A673 (cell line): ENCODE measurements at regions not wholly inside any gene's neighbourhood (a gene's known extent, or its start where the extent isn't known, plus 50 kb on each side); places are given as distances from the start of the nearest gene placed in this dataset.
A peak's percentile ranks its signal among the peaks of the same experiment; 100 is the strongest.

Source experiments
- BruUV-seq: library from RNA; stranded (reverse); fragments of 400-500 nt; replicated peaks from 2 replicates; lab custom pipeline; 2021; lab: Mats Ljungman, UMichigan
- CTCF ChIA-PET: fragments of 300-600 bp; sonication (Branson Sonifier 250); formaldehyde crosslinking; loops from one replicate; lab custom pipeline; 2022; ENCODE audit warnings: antibody characterized with exemption; lab: Charles Lee
- POLR2A ChIA-PET: fragments of 300-600 bp; sonication (Branson Sonifier 250); formaldehyde crosslinking; loops from one replicate; lab custom pipeline; 2022; ENCODE audit warnings: antibody characterized with exemption; ENCODE audit not compliant: low non-redundant PET; lab: Charles Lee
- DNase-seq: peaks from one replicate; pipeline ENCODE4 v3.0.0-alpha.2; 2015; ENCODE audit warnings: low spot score
- H3K27ac ChIP-seq: fragments of 200-600 bp; sonication (generic); 2 replicates; pipeline ENCODE4 v1.5.1; 2016; ENCODE audit warnings: mixed run types, low read depth, mild to moderate bottlenecking, mixed read lengths, antibody characterized with exemption, low read length; ENCODE audit not compliant: poor library complexity, severe bottlenecking
- H3K27me3 ChIP-seq: fragments of 200-600 bp; sonication (generic); replicated peaks from 2 replicates; pipeline ENCODE4 v1.6.1; 2017; ENCODE audit warnings: mixed run types, low read depth, mild to moderate bottlenecking, mixed read lengths, antibody characterized with exemption, low read length; ENCODE audit not compliant: insufficient read depth, poor library complexity
- H3K36me3 ChIP-seq: fragments of 200-600 bp; sonication (generic); 2 replicates; pipeline ENCODE4 v1.6.1; 2016; ENCODE audit warnings: mixed run types, mild to moderate bottlenecking, mixed read lengths, antibody characterized with exemption, low read length; ENCODE audit not compliant: insufficient read depth, poor library complexity, severe bottlenecking
- H3K4me1 ChIP-seq: fragments of 200-600 bp; sonication (generic); 2 replicates; pipeline ENCODE4 v1.6.1; 2017; ENCODE audit warnings: mixed run types, mild to moderate bottlenecking, mixed read lengths, antibody characterized with exemption, low read length; ENCODE audit not compliant: insufficient read depth, poor library complexity, severe bottlenecking
- H3K4me3 ChIP-seq: fragments of 200-600 bp; sonication (generic); 2 replicates; pipeline ENCODE4 v1.5.1; 2016; ENCODE audit warnings: low read depth, mixed run types, mild to moderate bottlenecking, mixed read lengths, low read length; ENCODE audit not compliant: poor library complexity, severe bottlenecking
- H3K9me3 ChIP-seq: fragments of 200-600 bp; sonication (generic); 2 replicates; pipeline ENCODE4 v1.6.1; 2016; ENCODE audit warnings: mixed run types, low read depth, mild to moderate bottlenecking, mixed read lengths, antibody characterized with exemption, low read length; ENCODE audit not compliant: poor library complexity, severe bottlenecking
- CTCF ChIP-seq: fragments of 300-800, 200-600 bp; sonication (generic); conservative IDR thresholded peaks from 2 replicates; pipeline ENCODE4 v1.5.1; 2017; ENCODE audit warnings: low read depth, mild to moderate bottlenecking, antibody characterized with exemption, low read length, moderate library complexity, mixed read lengths
- EZH2 ChIP-seq: fragments of 200-600 bp; sonication (generic); IDR thresholded peaks from 2 replicates; pipeline ENCODE4 v1.6.1; 2017; ENCODE audit warnings: borderline replicate concordance, low read depth, mild to moderate bottlenecking, mixed read lengths, antibody characterized with exemption, low read length; ENCODE audit not compliant: poor library complexity, severe bottlenecking
- intact Hi-C: fragments of 100-400 bp; cut with micrococcal nuclease; formaldehyde crosslinking; loops from one replicate; pipeline ENCODE4 v1.10.0; 2022; ENCODE audit not compliant: unreplicated experiment

DNA sequence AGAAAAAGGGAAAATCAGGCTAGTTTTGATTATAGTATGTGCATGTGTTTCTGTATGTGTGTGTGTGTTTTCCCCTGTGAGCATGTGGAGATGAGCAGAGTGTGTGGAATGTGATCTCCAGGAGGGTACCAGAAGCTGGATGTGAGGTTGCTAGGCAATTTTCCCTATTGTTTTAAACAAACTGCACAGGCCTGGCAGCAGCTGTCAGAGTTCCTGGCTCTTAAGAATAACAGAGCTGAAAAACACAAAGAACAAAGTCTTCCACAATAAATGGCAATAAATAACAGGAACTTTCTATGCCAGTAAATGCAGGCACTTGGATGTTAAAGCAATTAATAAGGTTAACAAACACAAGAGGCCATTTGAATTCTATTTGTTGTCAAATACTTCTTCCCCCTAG is 344.6 kb upstream of the CTSO start:
- Histone ChIP-seq H3K9me3 (no peaks in the 10 kb centered on the region), H3K36me3 (no peaks in the 10 kb centered on the region), H3K4me1 (peaks cover 21% of the 10 kb centered on the region), H3K27me3 (no peaks in the 10 kb centered on the region), H3K27ac (no peak overlapping the region), H3K4me3 (no peak overlapping the region)
- BruUV-seq = no TSS peak
- TF ChIP-seq EZH2 (no peak), CTCF (no peak)
- ChIA-PET POLR2A (no interaction called here), CTCF (no interaction called here)
- intact Hi-C loops = loop anchor here (5.0 kb wide), 1 partner anchor 174 kb away; no protein-coding TSS in a partner anchor
- DNase-seq = peak; percentile 24

- BruUV-seq = no TSS peak
- TF ChIP-seq CTCF = no peak
- no peak for TF ChIP-seq EZH2
- H3K27me3 ChIP-seq = no peaks in the 10 kb centered on the region
- H3K27ac ChIP-seq = no peak overlapping the region
- no peak for DNase-seq
- intact Hi-C loops = loop anchor here (2.0 to 5.0 kb wide), 3 partner anchors 83 to 675 kb away; partner anchors contain the start of gene PDGFC
- CTCF ChIA-PET = no interaction called here
- POLR2A ChIA-PET = no interaction called here
- H3K36me3 ChIP-seq = no peaks in the 10 kb centered on the region
- H3K9me3 ChIP-seq = no peaks in the 10 kb centered on the region
- H3K4me3 ChIP-seq = no peak overlapping the region
- H3K4me1 ChIP-seq = peaks cover 40% of the 10 kb centered on the region
Observed at GRCh38 chr4:156295676-156296195, 342.1 kb upstream of the CTSO start.

DNA sequence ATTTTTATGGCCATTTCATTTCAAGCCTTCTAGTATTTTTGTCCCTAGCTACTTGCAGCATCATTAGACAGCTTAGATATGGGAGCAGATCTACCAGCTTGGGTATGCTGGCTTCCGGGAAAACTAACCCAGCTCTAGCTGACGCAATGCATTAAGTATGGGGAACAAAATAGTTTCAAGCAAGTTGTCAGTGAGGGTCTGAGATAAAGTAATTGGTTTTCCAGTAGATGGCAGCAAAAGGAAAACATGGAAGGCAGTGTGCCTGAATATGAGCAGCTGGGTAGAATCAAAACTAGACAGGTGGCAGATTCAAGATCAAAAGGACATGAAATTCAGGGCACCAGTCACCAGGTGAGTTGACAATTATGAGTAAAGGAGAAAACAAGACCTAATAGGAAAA is 340.9 kb upstream of the CTSO start:
- peak; percentile 74 for TF ChIP-seq CTCF
- no peak for TF ChIP-seq EZH2
- H3K4me1 ChIP-seq = peaks cover 40% of the 10 kb centered on the region
- POLR2A ChIA-PET = interaction anchor here (0.5 kb wide), 1 partner anchor 1853 kb away, joined by 3 read pairs; no protein-coding TSS in a partner anchor
- peak overlapping the region; percentile 74 for H3K27ac ChIP-seq
- no peaks in the 10 kb centered on the region for H3K27me3 ChIP-seq
- no peaks in the 10 kb centered on the region for H3K9me3 ChIP-seq
- intact Hi-C loops = loop anchor here (1.0 to 2.0 kb wide), 3 partner anchors 84 to 676 kb away; partner anchors contain the start of gene PDGFC
- DNase-seq = peak; percentile 93
- CTCF ChIA-PET = interaction anchor here (0.6 to 1.2 kb wide), 5 partner anchors 20 to 676 kb away, joined by 3 to 6 read pairs (median 3); no protein-coding TSS in a partner anchor
- BruUV-seq = no TSS peak
- no peaks in the 10 kb centered on the region for H3K36me3 ChIP-seq
- no peak overlapping the region for H3K4me3 ChIP-seq
